ENCODE measurements at regions not wholly inside any gene's neighbourhood (a gene's known extent, or its start where the extent isn't known, plus 50 kb on each side); places are given as distances from the start of the nearest gene placed in this dataset.

- POLR2A ChIA-PET, result no interaction called here
Observed at GRCh38 chr2:236685361-236685760, 115.7 kb downstream of the ACKR3 start.

GRCh38 chr2:236685979-236686520 is 116.4 kb downstream of the ACKR3 start:
- Mint-ChIP-seq H3K36me3 (no peaks in the 10 kb centered on the region), H3K9me3 (no peaks in the 10 kb centered on the region), H3K4me3 (no peak overlapping the region), H3K4me1 (no peaks in the 10 kb centered on the region), H3K27me3 (peaks cover 13% of the 10 kb centered on the region), H3K27ac (no peak overlapping the region)
- POLR2A ChIA-PET, result no interaction called here
- DNase-seq, result no peak
- no peak for ATAC-seq (ENCODE audit: low read depth)

More at GRCh38 chr2:236685361-236685760, 115.7 kb downstream of the ACKR3 start:
- no peak overlapping the region for H3K4me3 Mint-ChIP-seq
- H3K27me3 Mint-ChIP-seq, result peaks cover 12% of the 10 kb centered on the region
- H3K4me1 Mint-ChIP-seq, result no peaks in the 10 kb centered on the region
- H3K27ac Mint-ChIP-seq, result no peak overlapping the region
- H3K36me3 Mint-ChIP-seq, result no peaks in the 10 kb centered on the region
- DNase-seq (no peak), ATAC-seq (ENCODE audit: low read depth) (no peak)
- no peaks in the 10 kb centered on the region for H3K9me3 Mint-ChIP-seq

GRCh38 chr2:236686561-236686960 is 116.9 kb downstream of the ACKR3 start:
- Mint-ChIP-seq H3K27me3 (peaks cover 13% of the 10 kb centered on the region), H3K4me1 (no peaks in the 10 kb centered on the region), H3K9me3 (no peaks in the 10 kb centered on the region), H3K27ac (no peak overlapping the region), H3K36me3 (no peaks in the 10 kb centered on the region), H3K4me3 (no peak overlapping the region)
- DNase-seq (no peak), ATAC-seq (ENCODE audit: low read depth) (no peak)
- POLR2A ChIA-PET, result no interaction called here

- Mint-ChIP-seq H3K4me1 (no peaks in the 10 kb centered on the region), H3K4me3 (no peak overlapping the region), H3K27ac (no peak overlapping the region), H3K9me3 (no peaks in the 10 kb centered on the region), H3K36me3 (no peaks in the 10 kb centered on the region), H3K27me3 (peaks cover 13% of the 10 kb centered on the region)
- DNase-seq, result no peak
- POLR2A ChIA-PET, result no interaction called here
- no peak for ATAC-seq (ENCODE audit: low read depth)
Observed at GRCh38 chr2:236687296-236687965, 117.8 kb downstream of the ACKR3 start.

- H3K4me1 Mint-ChIP-seq, result no peaks in the 10 kb centered on the region
- POLR2A ChIA-PET, result no interaction called here
- H3K27me3 Mint-ChIP-seq, result peaks cover 13% of the 10 kb centered on the region
- H3K36me3 Mint-ChIP-seq, result no peaks in the 10 kb centered on the region
- DNase-seq (no peak), ATAC-seq (ENCODE audit: low read depth) (no peak)
- no peak overlapping the region for H3K27ac Mint-ChIP-seq
- no peak overlapping the region for H3K4me3 Mint-ChIP-seq
- no peaks in the 10 kb centered on the region for H3K9me3 Mint-ChIP-seq
Observed at GRCh38 chr2:236688157-236688556, 118.5 kb downstream of the ACKR3 start.

GRCh38 chr2:236688563-236689392 is 119.2 kb downstream of the ACKR3 start:
- Mint-ChIP-seq H3K27ac (no peak overlapping the region), H3K4me3 (no peak overlapping the region), H3K9me3 (no peaks in the 10 kb centered on the region), H3K36me3 (no peaks in the 10 kb centered on the region), H3K4me1 (no peaks in the 10 kb centered on the region), H3K27me3 (peaks cover 13% of the 10 kb centered on the region)
- POLR2A ChIA-PET, result no interaction called here
- ATAC-seq (ENCODE audit: low read depth) (no peak), DNase-seq (no peak)

- H3K9me3 Mint-ChIP-seq, result no peaks in the 10 kb centered on the region
- no peak for ATAC-seq (ENCODE audit: low read depth)
- no peak overlapping the region for H3K4me3 Mint-ChIP-seq
- H3K27me3 Mint-ChIP-seq, result peaks cover 15% of the 10 kb centered on the region
- POLR2A ChIA-PET, result no interaction called here
- no peaks in the 10 kb centered on the region for H3K4me1 Mint-ChIP-seq
- H3K36me3 Mint-ChIP-seq, result no peaks in the 10 kb centered on the region
- H3K27ac Mint-ChIP-seq, result no peak overlapping the region
- DNase-seq, result no peak
Observed at GRCh38 chr2:236689393-236689700, 119.7 kb downstream of the ACKR3 start.

- ATAC-seq (ENCODE audit: low read depth), result no peak
- H3K4me1 Mint-ChIP-seq, result no peaks in the 10 kb centered on the region
- POLR2A ChIA-PET, result no interaction called here
- H3K36me3 Mint-ChIP-seq, result no peaks in the 10 kb centered on the region
- no peak overlapping the region for H3K4me3 Mint-ChIP-seq
- H3K9me3 Mint-ChIP-seq, result no peaks in the 10 kb centered on the region
- H3K27me3 Mint-ChIP-seq, result peaks cover 17% of the 10 kb centered on the region
- DNase-seq, result no peak
- no peak overlapping the region for H3K27ac Mint-ChIP-seq
Observed at GRCh38 chr2:236689981-236690380, 120.4 kb downstream of the ACKR3 start.

- DNase-seq (no peak), ATAC-seq (ENCODE audit: low read depth) (no peak)
- peaks cover 17% of the 10 kb centered on the region for H3K27me3 Mint-ChIP-seq
- H3K36me3 Mint-ChIP-seq, result no peaks in the 10 kb centered on the region
- no peaks in the 10 kb centered on the region for H3K4me1 Mint-ChIP-seq
- H3K27ac Mint-ChIP-seq, result no peak overlapping the region
- no peak overlapping the region for H3K4me3 Mint-ChIP-seq
- POLR2A ChIA-PET, result no interaction called here
- no peaks in the 10 kb centered on the region for H3K9me3 Mint-ChIP-seq
Observed at GRCh38 chr2:236690726-236691125, 121.1 kb downstream of the ACKR3 start.

GRCh38 chr2:236691799-236692167 is 122.2 kb downstream of the ACKR3 start:
- Mint-ChIP-seq H3K9me3 (no peaks in the 10 kb centered on the region), H3K4me3 (no peak overlapping the region), H3K27ac (no peak overlapping the region), H3K36me3 (no peaks in the 10 kb centered on the region), H3K27me3 (peaks cover 21% of the 10 kb centered on the region), H3K4me1 (no peaks in the 10 kb centered on the region)
- DNase-seq (no peak), ATAC-seq (ENCODE audit: low read depth) (no peak)
- POLR2A ChIA-PET, result no interaction called here

GRCh38 chr2:236692937-236693336 is 123.3 kb downstream of the ACKR3 start:
- H3K27me3 Mint-ChIP-seq, result peaks cover 21% of the 10 kb centered on the region
- no peaks in the 10 kb centered on the region for H3K36me3 Mint-ChIP-seq
- no peak overlapping the region for H3K4me3 Mint-ChIP-seq
- H3K4me1 Mint-ChIP-seq, result no peaks in the 10 kb centered on the region
- H3K27ac Mint-ChIP-seq, result no peak overlapping the region
- ATAC-seq (ENCODE audit: low read depth) (no peak), DNase-seq (no peak)
- POLR2A ChIA-PET, result no interaction called here
- no peaks in the 10 kb centered on the region for H3K9me3 Mint-ChIP-seq

GRCh38 chr2:236693531-236693930 is 123.9 kb downstream of the ACKR3 start:
- H3K27me3 Mint-ChIP-seq, result peaks cover 21% of the 10 kb centered on the region
- POLR2A ChIA-PET, result no interaction called here
- ATAC-seq (ENCODE audit: low read depth), result no peak
- no peak for DNase-seq
- no peak overlapping the region for H3K27ac Mint-ChIP-seq
- no peaks in the 10 kb centered on the region for H3K36me3 Mint-ChIP-seq
- no peaks in the 10 kb centered on the region for H3K4me1 Mint-ChIP-seq
- H3K9me3 Mint-ChIP-seq, result no peaks in the 10 kb centered on the region
- no peak overlapping the region for H3K4me3 Mint-ChIP-seq

- POLR2A ChIA-PET, result no interaction called here
- Mint-ChIP-seq H3K4me3 (no peak overlapping the region), H3K4me1 (no peaks in the 10 kb centered on the region), H3K36me3 (no peaks in the 10 kb centered on the region), H3K27ac (no peak overlapping the region), H3K9me3 (no peaks in the 10 kb centered on the region), H3K27me3 (peaks cover 21% of the 10 kb centered on the region)
- ATAC-seq (ENCODE audit: low read depth), result no peak
- DNase-seq, result no peak
Observed at GRCh38 chr2:236694146-236694888, 124.7 kb downstream of the ACKR3 start.

GRCh38 chr2:236696834-236697233 is 127.2 kb downstream of the ACKR3 start:
- POLR2A ChIA-PET, result no interaction called here
- no peaks in the 10 kb centered on the region for H3K36me3 Mint-ChIP-seq

More at GRCh38 chr2:236696834-236697233, 127.2 kb downstream of the ACKR3 start:
- ATAC-seq (ENCODE audit: low read depth), result no peak
- no peaks in the 10 kb centered on the region for H3K9me3 Mint-ChIP-seq
- H3K4me3 Mint-ChIP-seq, result no peak overlapping the region
- peaks cover 8% of the 10 kb centered on the region for H3K27me3 Mint-ChIP-seq
- no peaks in the 10 kb centered on the region for H3K4me1 Mint-ChIP-seq
- H3K27ac Mint-ChIP-seq, result no peak overlapping the region
- DNase-seq, result no peak
